ENCODE measurements at regions not wholly inside any gene's neighbourhood (a gene's known extent, or its start where the extent isn't known, plus 50 kb on each side); places are given as distances from the start of the nearest gene placed in this dataset.

- H3K4me3 ChIP-seq (ENCODE audit: low read depth, low read length), result no peak overlapping the region
- TF ChIP-seq, protein P1, sequence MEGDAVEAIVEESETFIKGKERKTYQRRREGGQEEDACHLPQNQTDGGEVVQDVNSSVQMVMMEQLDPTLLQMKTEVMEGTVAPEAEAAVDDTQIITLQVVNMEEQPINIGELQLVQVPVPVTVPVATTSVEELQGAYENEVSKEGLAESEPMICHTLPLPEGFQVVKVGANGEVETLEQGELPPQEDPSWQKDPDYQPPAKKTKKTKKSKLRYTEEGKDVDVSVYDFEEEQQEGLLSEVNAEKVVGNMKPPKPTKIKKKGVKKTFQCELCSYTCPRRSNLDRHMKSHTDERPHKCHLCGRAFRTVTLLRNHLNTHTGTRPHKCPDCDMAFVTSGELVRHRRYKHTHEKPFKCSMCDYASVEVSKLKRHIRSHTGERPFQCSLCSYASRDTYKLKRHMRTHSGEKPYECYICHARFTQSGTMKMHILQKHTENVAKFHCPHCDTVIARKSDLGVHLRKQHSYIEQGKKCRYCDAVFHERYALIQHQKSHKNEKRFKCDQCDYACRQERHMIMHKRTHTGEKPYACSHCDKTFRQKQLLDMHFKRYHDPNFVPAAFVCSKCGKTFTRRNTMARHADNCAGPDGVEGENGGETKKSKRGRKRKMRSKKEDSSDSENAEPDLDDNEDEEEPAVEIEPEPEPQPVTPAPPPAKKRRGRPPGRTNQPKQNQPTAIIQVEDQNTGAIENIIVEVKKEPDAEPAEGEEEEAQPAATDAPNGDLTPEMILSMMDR (IDR thresholded peaks at IDR 0.05; ENCODE audit: insufficient read depth, low read depth, low read length, missing control alignments), result no peak
- DNase-seq (ENCODE audit: low read depth), result no peak
Measured at GRCh38 chr5:23268136-23268535, 239.3 kb upstream of the PRDM9 start.

DNA sequence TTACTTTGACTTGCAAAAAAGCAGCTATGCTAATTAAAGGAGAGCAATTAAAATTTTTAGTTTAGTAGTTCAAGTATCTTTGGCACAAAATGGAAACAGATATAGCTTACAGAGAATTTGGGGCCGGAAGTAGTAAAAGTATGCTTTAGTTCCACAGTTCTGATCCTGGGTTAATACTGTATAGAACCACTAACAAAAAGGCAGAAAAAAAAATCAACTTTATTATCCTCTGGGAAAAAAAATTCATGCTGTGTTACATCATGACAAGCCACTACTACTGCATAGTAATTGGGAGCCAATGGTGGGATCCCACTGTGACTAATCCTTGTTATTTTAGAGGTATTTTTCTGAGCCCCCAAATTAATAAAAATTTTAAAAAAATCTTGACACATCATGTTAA lies 246.8 kb upstream of the PRDM9 start:
- TF ChIP-seq, protein P1 (IDR thresholded peaks at IDR 0.05; ENCODE audit: insufficient read depth, low read depth, low read length, missing control alignments), result no peak
- H3K4me3 ChIP-seq (ENCODE audit: low read depth, low read length), result no peak overlapping the region
- no peak for DNase-seq (ENCODE audit: low read depth)

DNA sequence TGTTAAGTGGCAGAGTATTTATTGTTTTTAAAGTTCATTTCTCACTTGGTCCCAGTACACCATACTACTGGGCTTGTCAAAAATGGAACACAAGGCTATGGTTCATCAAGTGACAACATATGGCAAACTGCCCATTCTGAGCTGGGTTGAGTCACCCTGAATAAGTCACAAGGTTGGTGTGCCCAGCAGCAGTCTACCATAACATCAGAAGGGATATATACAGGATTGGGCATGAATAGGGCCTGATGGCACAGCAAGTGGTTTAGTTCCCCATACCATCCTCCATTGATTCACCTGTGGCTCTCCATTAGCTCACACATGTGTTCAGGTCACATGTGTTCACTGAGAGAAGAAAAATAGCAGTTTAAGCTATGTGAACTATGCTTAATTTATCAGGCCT lies 249.8 kb upstream of the PRDM9 start:
- no peak for DNase-seq (ENCODE audit: low read depth)
- no peak overlapping the region for H3K4me3 ChIP-seq (ENCODE audit: low read depth, low read length)
- TF ChIP-seq, protein P1 (IDR thresholded peaks at IDR 0.05; ENCODE audit: insufficient read depth, low read depth, low read length, missing control alignments), result no peak

DNA sequence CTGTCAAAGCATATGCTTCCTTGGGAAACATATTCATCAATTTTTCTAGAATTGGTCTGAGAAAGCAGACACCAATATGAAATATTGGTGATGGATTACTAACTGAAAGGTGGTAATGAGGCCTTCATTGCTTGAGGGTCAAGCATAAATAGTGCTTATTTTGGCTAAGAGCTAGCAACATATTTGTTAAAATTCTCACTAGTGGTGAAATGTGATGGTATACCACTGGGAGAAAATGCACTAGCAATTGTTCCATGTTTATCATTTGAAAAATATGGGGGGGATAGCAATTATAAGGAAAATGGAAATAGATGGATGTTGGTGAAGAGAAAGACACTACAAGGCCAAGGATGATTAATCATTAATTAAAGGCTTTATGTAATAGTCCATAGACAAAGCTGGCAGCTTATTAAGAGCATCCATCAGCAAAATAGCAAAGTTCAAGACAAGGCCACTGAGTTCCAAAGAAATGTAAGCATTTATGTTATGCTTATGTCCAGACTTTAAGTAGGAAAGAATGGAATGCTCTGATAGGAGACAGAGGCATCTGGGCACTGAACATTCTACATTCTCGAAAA lies 253.7 kb upstream of the PRDM9 start:
- TF ChIP-seq, protein P1 (IDR thresholded peaks at IDR 0.05; ENCODE audit: insufficient read depth, low read depth, low read length, missing control alignments), result no peak
- H3K4me3 ChIP-seq (ENCODE audit: low read depth, low read length), result no peak overlapping the region
- no peak for DNase-seq (ENCODE audit: low read depth)

DNA sequence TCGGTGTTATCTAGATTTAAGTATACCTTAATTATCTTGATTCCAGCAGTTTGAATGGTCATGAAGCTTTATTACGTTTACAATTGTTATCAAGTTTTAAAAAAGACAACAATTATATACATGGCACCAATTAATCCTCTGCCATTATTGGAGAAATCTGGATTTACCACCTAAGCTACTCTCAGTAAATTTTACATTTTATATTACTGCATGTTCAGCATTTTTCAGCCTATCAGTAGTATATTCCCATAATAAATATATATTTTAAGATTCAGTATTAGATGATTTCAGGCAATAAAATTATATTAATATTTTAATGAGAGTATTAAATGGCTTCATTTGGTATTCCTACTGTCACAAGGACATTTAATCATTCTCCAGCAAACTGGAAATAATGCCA lies 264.5 kb upstream of the PRDM9 start:
- no peak overlapping the region for H3K4me3 ChIP-seq (ENCODE audit: low read depth, low read length)
- TF ChIP-seq, protein P1 (IDR thresholded peaks at IDR 0.05; ENCODE audit: insufficient read depth, low read depth, low read length, missing control alignments), result no peak
- no peak for DNase-seq (ENCODE audit: low read depth)

DNA sequence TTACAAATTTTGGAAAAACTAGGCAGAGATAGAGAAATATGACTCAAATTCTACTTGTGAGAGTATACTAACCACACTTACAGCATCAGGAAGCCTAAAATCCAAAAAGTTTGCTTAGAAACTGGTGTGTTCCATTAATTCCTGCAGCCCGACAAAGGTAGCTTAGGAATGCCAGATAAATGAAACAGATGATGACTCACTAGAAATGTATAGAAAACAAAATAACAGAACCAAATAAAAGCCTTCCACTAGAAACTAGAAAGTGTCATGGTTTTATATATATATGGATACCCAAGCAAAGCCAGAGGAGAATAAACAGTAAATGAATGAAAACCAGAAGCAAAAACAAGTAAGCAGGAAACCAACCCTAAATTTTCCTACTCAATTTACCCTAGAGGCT lies 272.2 kb upstream of the PRDM9 start:
- no peak overlapping the region for H3K4me3 ChIP-seq (ENCODE audit: low read depth, low read length)
- DNase-seq (ENCODE audit: low read depth), result no peak
- TF ChIP-seq, protein P1 (IDR thresholded peaks at IDR 0.05; ENCODE audit: insufficient read depth, low read depth, low read length, missing control alignments), result no peak

DNA sequence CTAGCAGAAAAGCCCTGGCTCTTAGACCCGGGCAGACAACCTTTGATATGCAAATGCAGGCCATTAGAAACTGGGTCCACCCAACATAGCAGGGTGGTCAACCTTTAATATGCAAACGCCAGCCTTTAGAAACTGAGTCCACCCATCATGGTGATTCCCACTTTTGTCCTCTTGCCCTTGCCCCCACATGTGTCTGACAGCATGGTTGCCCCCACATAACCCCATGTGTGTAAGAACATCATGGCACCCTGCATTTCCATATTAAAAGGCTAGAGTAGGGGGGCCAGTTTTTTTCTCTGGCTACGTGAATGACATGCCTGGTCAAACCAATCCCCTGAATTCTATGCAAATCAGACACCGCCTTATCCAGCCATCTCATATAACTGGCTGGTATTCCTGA lies 273.2 kb upstream of the PRDM9 start:
- DNase-seq (ENCODE audit: low read depth), result no peak
- TF ChIP-seq, protein P1 (IDR thresholded peaks at IDR 0.05; ENCODE audit: insufficient read depth, low read depth, low read length, missing control alignments), result no peak
- H3K4me3 ChIP-seq (ENCODE audit: low read depth, low read length), result no peak overlapping the region

Data from GM12865 (cell line).